C4-2B (cell line): ENCODE measurements at regions not wholly inside any gene's neighbourhood (a gene's known extent, or its start where the extent isn't known, plus 50 kb on each side); places are given as distances from the start of the nearest gene placed in this dataset.

Experiments used
- H3K27ac ChIP-seq: fragments of 450-650 bp; 2 replicates; pipeline ENCODE4 v1.5.1; 2017
- ZFX ChIP-seq: fragments of 450-650 bp; IDR thresholded peaks from 2 replicates; pipeline ENCODE4 v1.6.1; 2017
- TF ChIP-seq, protein P1 (sequence below): fragments of 450-650 bp; conservative IDR thresholded peaks from 2 replicates; pipeline ENCODE4 v1.5.1; 2017; ENCODE audit warnings: mild to moderate bottlenecking

DNA sequence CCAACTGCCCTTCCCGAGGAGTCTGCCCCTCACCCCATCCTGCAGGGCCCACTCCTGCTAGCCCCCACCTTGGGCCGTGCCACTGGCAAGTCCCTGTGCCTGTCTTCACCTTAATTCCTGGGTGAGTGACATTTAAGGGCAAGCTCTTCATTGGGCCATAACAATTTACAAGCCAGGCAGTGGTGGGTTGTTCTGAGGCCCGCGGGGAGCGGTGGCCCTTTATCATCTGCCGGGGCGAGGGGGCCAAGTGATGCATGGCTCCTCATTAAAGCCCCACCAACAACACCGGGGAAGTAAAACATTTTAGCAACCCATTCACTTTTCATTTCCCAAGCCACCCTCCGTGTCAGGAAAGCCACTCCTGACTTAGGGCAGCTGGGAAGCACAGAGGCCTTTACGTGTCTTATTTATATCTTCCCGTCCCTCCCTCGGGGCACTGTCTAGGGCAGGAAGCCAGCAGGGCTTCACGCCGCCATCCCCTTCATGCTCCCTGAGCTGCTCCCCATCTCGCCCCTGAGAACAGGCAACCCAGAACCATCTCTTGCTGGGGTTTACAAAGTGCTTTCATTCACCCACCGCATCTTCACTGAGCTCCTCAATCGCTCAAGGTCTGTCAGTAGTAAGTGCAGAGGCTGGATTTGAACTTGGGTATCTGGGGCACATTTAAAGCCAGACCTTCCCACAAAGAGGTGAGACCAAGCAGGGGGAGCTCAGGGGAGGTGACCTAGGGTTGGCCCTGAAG lies 55.5 kb upstream of the CCDC167 start:
- no peak for TF ChIP-seq ZFX
- TF ChIP-seq, protein P1, sequence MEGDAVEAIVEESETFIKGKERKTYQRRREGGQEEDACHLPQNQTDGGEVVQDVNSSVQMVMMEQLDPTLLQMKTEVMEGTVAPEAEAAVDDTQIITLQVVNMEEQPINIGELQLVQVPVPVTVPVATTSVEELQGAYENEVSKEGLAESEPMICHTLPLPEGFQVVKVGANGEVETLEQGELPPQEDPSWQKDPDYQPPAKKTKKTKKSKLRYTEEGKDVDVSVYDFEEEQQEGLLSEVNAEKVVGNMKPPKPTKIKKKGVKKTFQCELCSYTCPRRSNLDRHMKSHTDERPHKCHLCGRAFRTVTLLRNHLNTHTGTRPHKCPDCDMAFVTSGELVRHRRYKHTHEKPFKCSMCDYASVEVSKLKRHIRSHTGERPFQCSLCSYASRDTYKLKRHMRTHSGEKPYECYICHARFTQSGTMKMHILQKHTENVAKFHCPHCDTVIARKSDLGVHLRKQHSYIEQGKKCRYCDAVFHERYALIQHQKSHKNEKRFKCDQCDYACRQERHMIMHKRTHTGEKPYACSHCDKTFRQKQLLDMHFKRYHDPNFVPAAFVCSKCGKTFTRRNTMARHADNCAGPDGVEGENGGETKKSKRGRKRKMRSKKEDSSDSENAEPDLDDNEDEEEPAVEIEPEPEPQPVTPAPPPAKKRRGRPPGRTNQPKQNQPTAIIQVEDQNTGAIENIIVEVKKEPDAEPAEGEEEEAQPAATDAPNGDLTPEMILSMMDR, result no peak
- no peak overlapping the region for H3K27ac ChIP-seq

DNA sequence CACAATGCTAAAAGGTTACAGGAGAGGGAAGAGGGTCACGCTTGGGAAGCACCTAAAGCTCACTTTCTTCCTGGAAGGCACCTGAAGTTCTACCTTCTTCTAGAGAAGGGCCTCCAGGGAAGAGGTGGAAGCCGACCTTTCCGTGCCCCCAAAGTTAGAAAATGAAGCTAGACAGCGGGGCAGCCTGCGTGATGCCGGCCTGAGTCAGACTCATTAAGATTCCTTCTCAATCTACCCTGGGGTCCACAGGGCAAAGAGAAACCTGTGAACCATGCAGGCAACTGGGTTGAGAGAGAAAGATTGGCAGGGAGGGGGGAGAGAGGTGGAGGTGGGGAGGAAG lies 54.8 kb upstream of the CCDC167 start:
- H3K27ac ChIP-seq, result no peak overlapping the region
- TF ChIP-seq, protein P1, result no peak
- no peak for TF ChIP-seq ZFX

DNA sequence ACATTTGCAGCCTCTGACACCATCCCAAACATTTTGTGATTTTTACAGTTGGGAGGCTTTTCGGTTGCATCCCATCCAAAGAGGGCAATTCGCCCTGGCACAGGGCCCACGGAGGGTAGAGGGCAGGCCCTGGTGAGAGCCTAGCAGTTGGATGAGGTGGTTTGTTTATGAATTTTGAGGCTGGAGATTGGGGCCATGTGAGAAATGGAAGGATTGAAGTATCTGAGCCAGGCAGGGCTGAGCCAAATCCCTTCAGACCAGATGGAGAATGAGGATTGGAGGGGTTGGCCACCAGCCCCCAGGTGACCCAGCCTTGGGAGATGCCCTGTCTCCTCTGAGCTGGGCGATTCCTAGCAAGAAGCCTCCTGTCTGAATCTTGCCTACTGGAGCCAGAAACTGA lies 52.6 kb upstream of the CCDC167 start:
- H3K27ac ChIP-seq, result no peak overlapping the region
- no peak for TF ChIP-seq ZFX
- TF ChIP-seq, protein P1, result no peak

DNA sequence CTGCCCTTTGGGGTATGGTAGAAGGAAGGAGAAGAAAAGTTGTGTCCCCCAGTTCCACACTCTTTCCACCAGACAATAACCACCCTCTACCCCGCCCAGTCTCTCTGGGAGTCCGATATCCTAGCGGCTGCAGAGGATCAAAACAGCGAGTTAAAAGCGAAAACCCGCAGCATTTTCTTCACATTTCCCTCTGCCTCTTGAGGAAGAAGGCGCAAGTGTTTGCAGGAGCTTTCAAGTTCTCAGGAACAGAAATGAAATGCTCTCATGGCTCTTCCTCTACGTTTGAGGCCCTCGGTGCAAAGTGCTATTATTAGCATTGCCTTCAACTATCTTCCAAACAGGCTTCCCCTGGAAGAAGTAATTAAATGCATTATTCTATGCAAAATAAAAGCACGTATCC lies 52.2 kb upstream of the CCDC167 start:
- no peak for TF ChIP-seq ZFX
- TF ChIP-seq, protein P1, result no peak
- H3K27ac ChIP-seq, result no peak overlapping the region

DNA sequence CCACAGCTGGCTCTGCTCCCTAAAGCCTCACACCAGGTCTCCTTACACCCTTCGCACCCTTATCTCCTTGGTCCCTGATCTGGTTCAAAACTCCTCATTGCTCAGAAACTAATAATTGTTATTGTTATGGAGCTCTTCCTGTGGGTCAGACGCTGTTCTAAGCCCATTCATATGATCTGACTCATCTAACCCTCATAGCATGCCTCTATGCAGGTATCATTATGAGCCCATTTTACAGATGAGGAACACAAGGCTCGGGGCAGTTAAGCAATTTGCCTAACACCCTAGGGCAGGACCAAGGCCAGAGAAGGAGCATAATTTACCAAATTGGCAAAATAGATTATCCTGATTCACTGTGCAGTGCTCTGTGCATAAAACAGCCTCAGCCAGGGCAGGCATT lies 51.8 kb upstream of the CCDC167 start:
- no peak overlapping the region for H3K27ac ChIP-seq
- TF ChIP-seq, protein P1, result no peak
- no peak for TF ChIP-seq ZFX

DNA sequence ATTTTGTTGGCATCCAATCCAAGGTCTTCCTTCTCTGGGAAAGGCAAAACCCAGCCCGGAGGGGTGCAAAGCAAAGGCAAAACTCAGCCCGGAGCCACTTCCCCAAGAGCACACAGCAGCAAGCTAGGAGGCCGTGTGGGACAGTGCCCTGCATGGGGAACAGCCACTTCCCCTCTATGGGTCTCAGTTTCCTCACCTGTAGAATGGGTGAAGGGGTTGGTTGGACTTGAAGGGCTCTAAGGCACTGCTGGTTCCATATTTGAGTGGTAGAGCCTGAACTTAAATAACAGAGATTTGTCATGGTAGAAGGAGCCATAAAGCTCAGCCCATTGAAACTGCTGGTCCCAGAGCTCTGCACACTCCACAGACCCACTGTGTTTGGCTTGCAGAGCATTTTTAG lies 51.3 kb upstream of the CCDC167 start:
- TF ChIP-seq, protein P1, result no peak
- no peak for TF ChIP-seq ZFX
- H3K27ac ChIP-seq, result no peak overlapping the region

DNA sequence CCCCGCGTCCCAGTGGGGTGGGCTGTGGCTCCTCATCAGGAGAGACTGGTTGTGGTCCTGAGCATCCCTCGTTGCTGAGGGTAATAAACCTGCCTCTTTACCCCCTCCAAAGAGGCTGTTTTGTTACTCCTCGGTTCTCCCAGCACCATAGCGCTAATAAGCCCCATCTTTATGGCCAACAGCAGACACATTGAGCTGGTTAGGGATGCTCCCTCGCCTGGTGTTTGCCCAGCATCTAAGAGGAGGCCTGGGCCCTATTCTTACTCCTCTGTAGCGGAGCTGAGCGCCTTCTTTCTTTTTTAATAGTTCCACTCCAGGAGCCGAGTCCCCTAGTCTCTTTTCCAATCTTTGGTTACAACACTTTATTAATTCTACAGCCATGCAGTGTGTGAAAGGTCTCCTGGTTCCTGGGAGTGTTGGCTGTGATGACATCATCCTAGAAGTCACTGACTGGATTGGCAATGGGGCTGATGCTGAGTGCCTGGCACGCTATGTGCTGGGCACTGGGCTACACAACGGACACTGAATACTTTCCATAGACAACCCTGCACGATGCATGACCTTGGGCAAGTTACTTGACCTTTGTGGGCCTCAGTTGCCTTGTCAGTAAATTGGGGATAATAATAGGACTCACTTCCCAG lies 50.6 kb upstream of the CCDC167 start:
- TF ChIP-seq, protein P1, result no peak
- no peak for TF ChIP-seq ZFX
- H3K27ac ChIP-seq, result no peak overlapping the region
